Activated naive CD4-positive, alpha-beta T cell treated with anti-CD3 and anti-CD28 coated beads, Interleukin-2, amount 50 U/mL, for 24 hours (primary cell): ENCODE measurements at regions not wholly inside any gene's neighbourhood (a gene's known extent, or its start where the extent isn't known, plus 50 kb on each side); places are given as distances from the start of the nearest gene placed in this dataset.

Source experiments
- H3K27ac Mint-ChIP-seq: one replicate; pipeline ENCODE4 v1.8.0; 2021; ENCODE audit warnings: mild to moderate bottlenecking, mixed read lengths
- H3K27me3 Mint-ChIP-seq: one replicate; pipeline ENCODE4 v1.8.0; 2021; ENCODE audit warnings: mixed read lengths
- H3K36me3 Mint-ChIP-seq: one replicate; pipeline ENCODE4 v1.8.0; 2021; ENCODE audit warnings: mixed read lengths
- H3K4me1 Mint-ChIP-seq: one replicate; pipeline ENCODE4 v1.8.0; 2021; ENCODE audit warnings: mixed read lengths
- H3K4me3 Mint-ChIP-seq: one replicate; pipeline ENCODE4 v1.8.0; 2021; ENCODE audit warnings: mild to moderate bottlenecking, mixed read lengths
- H3K9me3 Mint-ChIP-seq: one replicate; pipeline ENCODE4 v1.8.0; 2021; ENCODE audit warnings: mixed read lengths

GRCh38 chr10:10848488-10849111 is 169.1 kb upstream of the CELF2 start:
- Mint-ChIP-seq H3K9me3 (no peaks in the 10 kb centered on the region), H3K4me3 (no peak overlapping the region), H3K36me3 (no peaks in the 10 kb centered on the region), H3K27ac (no peak overlapping the region), H3K27me3 (peaks cover 31% of the 10 kb centered on the region), H3K4me1 (no peaks in the 10 kb centered on the region)

- Mint-ChIP-seq H3K27me3 (peaks cover 27% of the 10 kb centered on the region), H3K27ac (no peak overlapping the region), H3K36me3 (no peaks in the 10 kb centered on the region), H3K4me3 (no peak overlapping the region), H3K4me1 (no peaks in the 10 kb centered on the region), H3K9me3 (no peaks in the 10 kb centered on the region)
Measured at GRCh38 chr10:10849306-10849705, 168.4 kb upstream of the CELF2 start.

GRCh38 chr10:10850214-10850613 is 167.5 kb upstream of the CELF2 start:
- no peak overlapping the region for H3K4me3 Mint-ChIP-seq
- no peaks in the 10 kb centered on the region for H3K9me3 Mint-ChIP-seq
- no peak overlapping the region for H3K27ac Mint-ChIP-seq
- H3K4me1 Mint-ChIP-seq: no peaks in the 10 kb centered on the region
- H3K27me3 Mint-ChIP-seq: peaks cover 28% of the 10 kb centered on the region
- H3K36me3 Mint-ChIP-seq: no peaks in the 10 kb centered on the region

GRCh38 chr10:10852464-10852863 is 165.2 kb upstream of the CELF2 start:
- Mint-ChIP-seq H3K4me1 (no peaks in the 10 kb centered on the region), H3K36me3 (no peaks in the 10 kb centered on the region), H3K4me3 (no peak overlapping the region), H3K27ac (no peak overlapping the region), H3K9me3 (no peaks in the 10 kb centered on the region), H3K27me3 (peaks cover 22% of the 10 kb centered on the region)

DNA sequence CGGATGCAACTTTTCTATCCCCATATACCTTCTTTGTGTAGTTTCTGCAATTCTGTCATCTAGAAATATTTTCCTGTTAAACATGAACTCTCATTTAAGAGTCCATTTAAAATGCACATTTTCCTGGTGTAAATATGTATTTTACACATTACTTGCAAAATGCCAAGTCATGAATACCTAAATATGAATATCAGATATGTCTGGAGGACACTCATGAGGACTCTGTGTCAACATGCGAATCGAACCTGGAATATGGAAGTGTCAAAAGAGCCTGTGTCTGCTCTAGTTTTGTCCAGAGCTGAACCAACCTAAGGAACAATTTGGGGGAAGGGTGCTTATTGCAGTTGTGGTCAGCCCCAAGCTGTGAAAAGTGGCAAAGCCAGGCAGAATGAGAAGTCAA is 163.7 kb upstream of the CELF2 start:
- no peaks in the 10 kb centered on the region for H3K36me3 Mint-ChIP-seq
- peaks cover 22% of the 10 kb centered on the region for H3K27me3 Mint-ChIP-seq
- H3K9me3 Mint-ChIP-seq: no peaks in the 10 kb centered on the region
- no peak overlapping the region for H3K27ac Mint-ChIP-seq
- H3K4me3 Mint-ChIP-seq: no peak overlapping the region
- H3K4me1 Mint-ChIP-seq: no peaks in the 10 kb centered on the region

GRCh38 chr10:10854725-10855124 is 162.9 kb upstream of the CELF2 start:
- H3K9me3 Mint-ChIP-seq: no peaks in the 10 kb centered on the region
- no peak overlapping the region for H3K4me3 Mint-ChIP-seq
- peaks cover 18% of the 10 kb centered on the region for H3K27me3 Mint-ChIP-seq
- H3K27ac Mint-ChIP-seq: no peak overlapping the region
- no peaks in the 10 kb centered on the region for H3K4me1 Mint-ChIP-seq
- no peaks in the 10 kb centered on the region for H3K36me3 Mint-ChIP-seq

GRCh38 chr10:10855151-10855581 is 162.5 kb upstream of the CELF2 start:
- Mint-ChIP-seq H3K36me3 (no peaks in the 10 kb centered on the region), H3K27me3 (peaks cover 18% of the 10 kb centered on the region), H3K9me3 (no peaks in the 10 kb centered on the region), H3K4me1 (no peaks in the 10 kb centered on the region), H3K27ac (no peak overlapping the region), H3K4me3 (no peak overlapping the region)

- H3K27ac Mint-ChIP-seq: no peak overlapping the region
- H3K9me3 Mint-ChIP-seq: no peaks in the 10 kb centered on the region
- H3K27me3 Mint-ChIP-seq: peaks cover 6% of the 10 kb centered on the region
- H3K4me3 Mint-ChIP-seq: no peak overlapping the region
- no peaks in the 10 kb centered on the region for H3K4me1 Mint-ChIP-seq
- no peaks in the 10 kb centered on the region for H3K36me3 Mint-ChIP-seq
Measured at GRCh38 chr10:10860455-10860976, 157.2 kb upstream of the CELF2 start.

DNA sequence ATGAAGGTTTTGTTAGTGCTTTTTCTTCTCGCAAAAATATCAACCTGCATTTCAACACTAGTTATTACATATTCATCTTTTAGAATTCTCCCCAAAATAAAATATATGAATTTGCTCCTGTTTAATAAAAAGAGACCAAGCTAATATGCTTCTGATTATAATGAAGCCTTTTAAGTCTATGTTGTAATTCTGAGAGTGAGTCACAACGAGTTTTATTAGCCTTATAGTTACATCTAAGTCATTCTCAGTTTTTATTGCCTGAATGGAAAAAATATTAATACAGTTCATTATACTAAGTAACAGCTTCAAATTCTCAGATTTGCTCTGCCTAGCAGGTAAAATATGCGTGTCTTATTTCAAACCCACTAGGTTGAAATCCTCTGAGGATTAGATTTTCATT is 152.4 kb upstream of the CELF2 start:
- H3K9me3 Mint-ChIP-seq: no peaks in the 10 kb centered on the region
- H3K4me1 Mint-ChIP-seq: no peaks in the 10 kb centered on the region
- peaks cover 2% of the 10 kb centered on the region for H3K27me3 Mint-ChIP-seq
- no peak overlapping the region for H3K27ac Mint-ChIP-seq
- H3K36me3 Mint-ChIP-seq: no peaks in the 10 kb centered on the region
- no peak overlapping the region for H3K4me3 Mint-ChIP-seq

DNA sequence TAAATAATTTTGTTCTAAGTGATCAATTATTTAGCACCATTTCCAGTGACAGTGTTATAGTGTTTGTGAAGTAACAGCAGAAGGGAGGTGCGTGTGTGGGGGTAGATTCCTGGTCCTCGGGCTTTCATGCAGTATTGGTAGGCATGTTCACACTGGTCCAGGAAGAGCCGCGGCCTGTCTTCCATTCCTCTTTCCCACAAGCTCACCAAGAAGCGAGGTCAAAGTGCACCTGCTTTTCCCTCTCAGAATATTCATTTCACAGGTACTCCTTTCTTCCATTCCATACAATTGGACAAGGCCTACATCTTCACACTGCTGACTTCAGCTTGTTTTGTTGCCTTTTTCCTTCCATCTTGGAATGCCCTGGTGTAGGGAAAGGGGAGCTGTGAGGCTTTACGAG is 151.8 kb upstream of the CELF2 start:
- H3K27me3 Mint-ChIP-seq: peaks cover 4% of the 10 kb centered on the region
- H3K27ac Mint-ChIP-seq: no peak overlapping the region

GRCh38 chr10:10869592-10869991 is 148.1 kb upstream of the CELF2 start:
- no peak overlapping the region for H3K4me3 Mint-ChIP-seq

More for the DNA sequence above, 151.8 kb upstream of the CELF2 start:
- H3K36me3 Mint-ChIP-seq: no peaks in the 10 kb centered on the region
- no peaks in the 10 kb centered on the region for H3K4me1 Mint-ChIP-seq
- H3K4me3 Mint-ChIP-seq: no peak overlapping the region
- H3K9me3 Mint-ChIP-seq: no peaks in the 10 kb centered on the region

GRCh38 chr10:10870523-10871241 is 147.0 kb upstream of the CELF2 start:
- Mint-ChIP-seq H3K9me3 (no peaks in the 10 kb centered on the region), H3K27ac (no peak overlapping the region), H3K4me3 (no peak overlapping the region), H3K27me3 (peaks cover 8% of the 10 kb centered on the region), H3K4me1 (no peaks in the 10 kb centered on the region), H3K36me3 (no peaks in the 10 kb centered on the region)

More at GRCh38 chr10:10869592-10869991, 148.1 kb upstream of the CELF2 start:
- Mint-ChIP-seq H3K4me1 (no peaks in the 10 kb centered on the region), H3K36me3 (no peaks in the 10 kb centered on the region), H3K27me3 (peaks cover 8% of the 10 kb centered on the region), H3K27ac (no peak overlapping the region), H3K9me3 (no peaks in the 10 kb centered on the region)

- Mint-ChIP-seq H3K4me1 (no peaks in the 10 kb centered on the region), H3K9me3 (no peaks in the 10 kb centered on the region), H3K27me3 (peaks cover 8% of the 10 kb centered on the region), H3K36me3 (no peaks in the 10 kb centered on the region), H3K4me3 (no peak overlapping the region), H3K27ac (no peak overlapping the region)
Measured at GRCh38 chr10:10871352-10871751, 146.3 kb upstream of the CELF2 start.

GRCh38 chr10:10872035-10872673 is 145.5 kb upstream of the CELF2 start:
- H3K27me3 Mint-ChIP-seq: peaks cover 9% of the 10 kb centered on the region
- H3K4me3 Mint-ChIP-seq: no peak overlapping the region
- H3K27ac Mint-ChIP-seq: no peak overlapping the region
- no peaks in the 10 kb centered on the region for H3K36me3 Mint-ChIP-seq
- no peaks in the 10 kb centered on the region for H3K4me1 Mint-ChIP-seq
- H3K9me3 Mint-ChIP-seq: no peaks in the 10 kb centered on the region

DNA sequence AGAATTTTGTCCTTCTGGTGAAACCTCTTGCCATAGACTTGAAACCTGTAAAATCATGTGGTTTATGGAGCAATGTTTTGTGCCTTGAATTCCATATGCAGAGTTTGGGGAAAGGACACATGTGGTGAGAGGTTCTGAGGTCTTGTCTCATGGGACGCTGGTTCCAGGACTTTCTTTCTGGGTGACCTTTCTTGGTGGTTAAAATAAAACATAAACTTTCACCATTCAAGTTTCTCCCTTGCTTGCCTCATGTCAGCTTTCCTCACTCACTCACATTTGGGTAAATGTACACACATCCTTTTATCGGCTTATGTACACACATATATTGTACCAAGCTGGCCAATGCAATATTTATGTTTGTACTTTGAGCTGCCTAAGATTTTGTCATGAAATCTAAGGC is 144.9 kb upstream of the CELF2 start:
- Mint-ChIP-seq H3K4me1 (no peaks in the 10 kb centered on the region), H3K4me3 (no peak overlapping the region), H3K27me3 (peaks cover 9% of the 10 kb centered on the region), H3K36me3 (no peaks in the 10 kb centered on the region), H3K9me3 (no peaks in the 10 kb centered on the region), H3K27ac (no peak overlapping the region)

GRCh38 chr10:10873289-10873688 is 144.4 kb upstream of the CELF2 start:
- Mint-ChIP-seq H3K4me1 (no peaks in the 10 kb centered on the region), H3K36me3 (no peaks in the 10 kb centered on the region), H3K27me3 (peaks cover 9% of the 10 kb centered on the region), H3K4me3 (no peak overlapping the region), H3K27ac (no peak overlapping the region), H3K9me3 (no peaks in the 10 kb centered on the region)
